Hematopoietic multipotent progenitor cell treated with erythropoietin and hydrocortisone succinate and interleukin-3 and kit ligand, for 15 days (in vitro differentiated cells): ENCODE measurements at regions not wholly inside any gene's neighbourhood (a gene's known extent, or its start where the extent isn't known, plus 50 kb on each side); places are given as distances from the start of the nearest gene placed in this dataset.

Experiments
- DNase-seq: peaks from one replicate; pipeline ENCODE4 v3.0.0-alpha.2; 2015; ENCODE audit warnings: low spot score

- no peak for DNase-seq
Measured at GRCh38 chr5:118279540-118280294, 708.6 kb downstream of the DTWD2 start.

- no peak for DNase-seq
Measured at GRCh38 chr5:118270526-118270925, 717.8 kb downstream of the DTWD2 start.

DNA sequence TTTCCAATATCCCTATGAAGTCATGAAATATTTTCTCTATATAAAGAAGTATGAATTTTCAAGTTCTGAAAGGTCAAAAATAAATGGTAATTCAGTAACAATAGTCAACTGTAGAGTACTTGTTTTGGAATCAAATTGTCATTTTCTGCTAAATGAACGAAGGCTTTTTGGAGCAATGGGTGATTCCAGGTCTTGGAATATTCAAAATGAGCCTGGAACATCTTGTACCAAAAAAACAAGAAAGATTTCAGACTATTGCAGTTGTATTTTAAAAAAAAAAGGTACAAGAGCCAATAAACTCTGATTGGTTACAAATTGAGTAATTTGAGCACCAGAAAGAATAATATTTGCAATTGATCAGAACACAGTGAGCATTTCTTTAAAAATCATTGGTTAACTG, 730.1 kb downstream of the DTWD2 start:
- DNase-seq: no peak

DNA sequence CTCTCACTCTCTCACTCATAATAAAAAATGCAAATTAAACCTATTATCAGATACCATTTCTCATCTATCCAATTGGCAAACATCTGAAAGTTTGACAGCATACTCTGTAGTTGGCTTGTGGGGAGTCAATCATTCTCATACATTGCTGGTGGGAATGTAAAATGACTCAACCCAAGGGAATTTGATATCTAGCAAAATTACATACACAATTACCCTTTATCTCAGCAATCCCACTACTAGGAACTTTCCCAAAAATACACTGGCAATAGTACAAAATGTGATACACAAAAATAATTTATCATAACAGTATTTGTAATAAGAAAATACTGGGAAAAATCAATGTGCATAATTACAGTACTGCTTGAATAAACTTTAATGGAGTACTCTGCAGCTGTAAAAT, 731.3 kb downstream of the DTWD2 start:
- DNase-seq: no peak

GRCh38 chr5:118253225-118254061, 734.9 kb downstream of the DTWD2 start:
- no peak for DNase-seq

GRCh38 chr5:118249386-118249785, 739.0 kb downstream of the DTWD2 start:
- no peak for DNase-seq

DNA sequence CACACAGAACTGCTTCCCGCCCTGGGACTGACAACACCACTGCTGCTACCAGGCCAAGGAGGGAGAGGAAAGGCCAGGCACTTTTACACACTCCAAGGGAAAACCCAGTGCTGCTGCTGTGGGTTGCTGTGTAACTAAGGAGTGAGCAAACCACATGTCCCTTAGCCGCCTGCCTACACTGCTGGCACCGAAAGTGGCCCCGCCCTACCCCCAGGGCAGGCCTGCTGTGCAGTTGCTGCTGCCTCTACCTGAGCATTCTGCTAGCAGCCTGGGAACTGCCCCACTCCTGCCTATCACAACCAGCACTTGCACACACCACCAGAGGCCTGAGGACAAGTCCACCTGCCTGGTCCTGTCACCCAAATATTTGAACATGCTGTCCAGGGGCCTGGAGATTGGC, 740.9 kb downstream of the DTWD2 start:
- DNase-seq: no peak

- no peak for DNase-seq
Measured at GRCh38 chr5:118243613-118244012, 744.7 kb downstream of the DTWD2 start.

DNA sequence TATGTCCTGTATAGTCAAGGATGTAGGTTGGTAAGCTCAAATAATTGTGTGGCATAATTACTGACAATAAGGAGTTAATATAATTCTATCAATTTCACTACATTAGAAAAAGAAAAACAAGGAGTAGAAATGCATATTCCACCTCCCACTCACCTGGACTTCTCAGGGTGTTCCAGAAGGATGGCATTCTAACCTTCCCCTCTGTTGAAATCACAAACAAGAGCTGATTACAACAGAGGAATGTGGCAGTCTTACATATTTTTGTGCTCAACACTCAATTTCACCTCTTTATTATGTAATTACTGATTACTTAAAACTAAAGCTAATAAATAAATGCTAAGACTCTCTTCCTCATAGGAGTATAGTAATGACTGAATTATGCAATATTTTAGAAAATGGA, 745.3 kb downstream of the DTWD2 start:
- DNase-seq: no peak

DNA sequence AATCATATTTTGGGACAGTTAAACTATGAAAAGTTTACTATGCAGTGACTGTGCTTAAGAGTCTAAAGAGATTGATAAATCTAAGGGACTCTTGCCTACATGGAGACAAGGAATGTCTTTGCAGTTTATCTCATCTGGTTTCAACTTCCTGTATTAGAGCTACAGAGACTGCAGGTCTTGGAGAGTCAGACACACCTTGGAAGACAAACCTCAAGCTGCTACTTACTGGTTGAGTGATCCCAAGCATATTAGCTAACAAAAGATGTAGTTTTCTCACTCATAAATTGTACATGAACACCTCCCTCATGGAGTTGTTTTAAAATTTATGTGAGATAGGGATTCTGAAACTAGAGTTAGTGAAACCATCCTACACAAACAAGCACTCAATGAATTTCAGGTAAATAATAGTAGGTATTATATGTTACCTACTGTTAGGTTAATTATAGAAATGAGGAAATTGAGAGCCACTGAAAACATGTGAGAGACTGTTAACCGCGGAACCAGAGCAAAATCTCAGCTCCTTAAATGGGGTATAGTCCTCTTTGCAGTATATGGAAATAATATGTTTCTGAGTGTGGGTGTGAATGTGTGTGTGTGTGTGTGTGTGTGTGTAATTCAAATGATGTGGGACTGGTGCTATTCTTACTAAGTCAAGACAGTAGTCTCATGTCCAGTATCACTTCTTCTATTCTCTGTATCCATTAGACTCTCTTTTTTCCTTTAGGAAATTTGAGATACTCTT, 752.1 kb downstream of the DTWD2 start:
- no peak for DNase-seq

DNA sequence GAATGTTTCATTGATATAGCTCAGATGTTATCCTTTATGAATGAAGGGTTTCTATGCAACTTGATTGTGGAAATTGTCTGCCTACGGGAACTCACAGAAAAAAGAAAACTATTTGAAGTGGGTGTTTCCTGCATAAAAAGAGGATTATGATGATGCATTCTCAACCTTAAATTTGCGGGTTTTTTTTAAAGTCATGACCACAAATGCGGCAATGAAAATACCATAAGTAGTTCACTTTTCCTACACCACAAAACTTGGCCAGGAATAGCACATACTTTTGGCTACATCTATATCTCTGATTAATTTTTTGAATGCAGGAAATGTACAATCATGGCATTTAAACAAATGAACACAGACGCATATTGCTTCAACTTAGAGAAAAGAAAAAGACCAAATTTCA, 754.7 kb downstream of the DTWD2 start:
- DNase-seq: no peak

GRCh38 chr5:118228489-118228888, 759.9 kb downstream of the DTWD2 start:
- no peak for DNase-seq

DNA sequence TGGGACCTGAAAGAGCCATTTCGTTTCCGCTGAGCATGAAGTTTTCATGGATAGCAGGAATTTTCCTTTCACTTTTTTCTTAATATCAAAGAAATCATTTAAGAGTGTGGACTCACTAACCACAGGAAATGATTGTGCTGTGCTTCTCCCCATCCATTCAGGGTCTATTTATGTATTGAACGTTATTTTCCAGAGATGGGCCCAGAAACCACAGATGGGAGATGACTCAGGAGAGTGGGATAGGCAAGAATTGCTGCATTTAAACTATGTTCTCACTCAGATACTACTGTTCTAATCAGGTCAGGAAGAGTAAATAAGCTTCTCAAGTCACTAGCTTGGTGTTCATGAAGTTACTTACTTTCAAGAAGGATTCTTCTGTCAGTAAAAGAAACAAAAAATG, 763.8 kb downstream of the DTWD2 start:
- DNase-seq: no peak

- no peak for DNase-seq
Measured at GRCh38 chr5:118220556-118221195, 767.7 kb downstream of the DTWD2 start.

GRCh38 chr5:118211606-118212005, 776.7 kb downstream of the DTWD2 start:
- DNase-seq: no peak

- no peak for DNase-seq
Measured at GRCh38 chr5:118208031-118208453, 780.3 kb downstream of the DTWD2 start.

DNA sequence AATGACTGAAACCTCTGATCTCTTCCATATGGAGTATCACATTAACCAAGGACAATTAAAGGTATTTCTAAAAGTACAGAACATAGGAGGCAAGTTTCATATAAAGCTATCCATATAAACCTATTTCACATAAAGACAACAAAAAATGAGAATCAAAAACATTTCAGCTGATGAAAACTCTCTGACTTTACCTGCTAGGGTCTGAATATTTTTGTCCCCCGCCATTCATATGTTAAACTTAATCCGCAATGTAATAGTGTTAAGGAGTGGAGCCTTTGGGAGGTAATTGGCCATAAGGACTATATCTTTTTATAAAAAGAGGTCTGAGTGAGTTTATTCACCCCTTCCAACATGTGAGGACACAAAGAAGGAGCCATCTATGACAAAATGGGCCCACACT, 788.5 kb downstream of the DTWD2 start:
- DNase-seq: no peak

GRCh38 chr5:118196229-118196628, 792.1 kb downstream of the DTWD2 start:
- no peak for DNase-seq

- no peak for DNase-seq
Measured at GRCh38 chr5:118195211-118195610, 793.1 kb downstream of the DTWD2 start.

- DNase-seq: no peak
Measured at GRCh38 chr5:118193194-118193905, 795.0 kb downstream of the DTWD2 start.

DNA sequence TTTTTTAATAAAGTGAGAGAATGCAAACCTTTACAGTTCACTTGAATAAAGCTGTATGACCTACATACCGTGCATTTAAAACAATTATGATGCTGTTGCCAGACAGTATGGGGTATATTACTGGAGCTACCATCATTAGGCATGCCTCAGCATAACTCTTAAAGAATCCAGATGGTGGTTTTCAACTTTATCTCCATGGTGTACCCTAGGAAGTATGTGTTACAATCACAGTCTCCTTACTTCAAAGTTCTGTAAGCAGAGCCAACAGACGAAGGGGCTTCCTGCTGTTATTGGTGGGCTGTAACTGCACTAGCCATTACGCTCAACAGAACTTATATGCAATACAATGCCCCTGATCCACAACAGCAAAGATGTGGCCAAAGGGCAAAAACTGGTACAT, 803.3 kb downstream of the DTWD2 start:
- no peak for DNase-seq

- DNase-seq: no peak
Measured at GRCh38 chr5:118176146-118176545, 812.2 kb downstream of the DTWD2 start.
